ENCODE measurements at regions not wholly inside any gene's neighbourhood (a gene's known extent, or its start where the extent isn't known, plus 50 kb on each side); places are given as distances from the start of the nearest gene placed in this dataset.

DNA sequence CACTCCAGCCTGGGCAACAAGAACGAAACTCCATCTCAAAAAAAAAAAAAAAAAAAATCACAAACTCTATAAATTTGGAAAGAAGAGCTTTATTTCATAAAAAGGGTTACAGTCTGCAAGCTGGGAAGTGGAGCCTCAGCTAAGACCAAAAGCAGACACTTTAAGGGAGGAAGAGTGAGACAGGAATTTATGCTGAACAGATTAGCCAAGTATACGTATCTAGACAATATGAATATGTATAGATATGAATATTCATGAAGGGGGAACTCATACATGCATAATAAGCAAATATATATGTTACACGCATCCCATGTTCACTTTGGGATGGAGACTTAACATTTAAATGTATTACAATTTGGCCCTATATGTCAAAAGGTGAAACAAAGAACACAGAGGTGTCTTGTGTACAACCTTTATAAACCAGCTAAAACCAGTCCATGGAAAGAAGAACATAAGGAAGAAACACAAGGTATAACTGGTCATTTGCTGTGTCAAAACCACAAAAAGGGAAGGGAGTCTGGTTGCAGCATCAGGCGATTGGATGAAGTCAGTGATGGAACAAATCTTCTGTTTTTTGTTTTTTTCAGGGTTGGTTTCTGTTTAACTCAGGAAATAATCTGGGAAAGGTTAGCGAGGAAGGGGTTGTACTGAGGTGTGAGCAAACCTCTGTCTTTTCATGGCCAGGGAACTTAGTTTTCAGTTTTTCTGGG, 130.0 kb upstream of the MAOA start:
- no peak for DNase-seq

- no peak for DNase-seq
Measured at GRCh38 chrX:43526878-43527277, 129.2 kb upstream of the MAOA start.

DNA sequence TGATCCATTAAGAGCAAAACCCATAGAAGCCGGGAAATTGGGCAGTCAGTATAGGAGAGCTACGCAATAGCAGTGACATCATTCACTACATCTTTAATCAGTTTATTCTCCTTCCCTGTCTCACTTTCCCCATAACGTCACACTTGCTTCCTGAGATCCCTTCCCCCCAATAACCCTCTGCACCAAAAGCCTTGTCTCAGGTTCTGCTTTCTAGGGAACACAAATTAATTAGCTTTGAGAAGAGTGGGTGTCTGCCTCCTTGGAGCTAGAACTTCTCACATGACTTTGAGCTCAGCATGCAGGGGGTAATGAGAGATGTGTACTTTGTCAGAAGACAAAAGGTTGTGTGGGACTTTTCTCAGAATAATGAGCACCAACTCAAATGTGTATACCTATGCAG, 128.3 kb upstream of the MAOA start:
- no peak for DNase-seq

DNA sequence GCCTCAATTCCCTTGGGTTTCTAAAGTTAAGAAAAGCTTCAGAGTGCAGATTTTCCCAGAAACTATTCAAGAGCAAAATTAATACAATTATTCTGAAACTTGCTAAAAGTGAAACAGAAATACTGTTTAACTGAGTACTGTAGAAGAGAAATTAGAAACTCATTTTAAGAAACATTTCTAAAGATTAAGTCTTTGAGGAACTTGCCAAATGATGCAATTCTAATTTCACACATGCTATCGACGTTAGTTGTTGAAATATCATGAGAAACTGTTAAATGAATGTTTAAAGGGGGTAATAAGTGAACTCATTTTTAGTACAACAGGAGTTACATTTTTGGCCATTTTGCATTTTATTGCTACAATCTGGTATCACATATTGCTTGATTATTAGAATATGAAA, 125.3 kb upstream of the MAOA start:
- DNase-seq, result no peak

- no peak for DNase-seq
Measured at GRCh38 chrX:43540318-43540717, 115.8 kb upstream of the MAOA start.

- DNase-seq, result no peak
Measured at GRCh38 chrX:43551590-43551989, 104.5 kb upstream of the MAOA start.

DNA sequence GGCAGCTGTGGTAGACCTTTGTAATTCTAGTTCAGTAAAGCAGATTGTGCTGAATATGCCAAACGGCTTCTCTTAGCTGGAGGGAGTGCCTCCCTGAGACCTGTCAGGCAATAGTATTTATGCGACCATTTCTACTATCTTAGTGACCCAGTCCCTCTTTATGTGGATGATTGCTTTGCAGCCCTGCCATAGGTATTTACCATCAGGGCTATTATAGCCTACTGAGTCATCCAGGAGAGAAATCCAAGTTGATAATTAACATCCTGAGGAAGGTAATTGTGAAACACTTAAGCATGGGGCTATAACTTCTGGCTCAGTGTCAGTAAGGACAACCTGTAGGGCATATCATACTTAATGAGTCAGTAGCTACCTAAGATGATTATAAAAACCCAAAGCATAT, 103.9 kb upstream of the MAOA start:
- DNase-seq, result no peak

GRCh38 chrX:43552703-43553102, 103.4 kb upstream of the MAOA start:
- no peak for DNase-seq

GRCh38 chrX:43553257-43553656, 102.8 kb upstream of the MAOA start:
- no peak for DNase-seq

DNA sequence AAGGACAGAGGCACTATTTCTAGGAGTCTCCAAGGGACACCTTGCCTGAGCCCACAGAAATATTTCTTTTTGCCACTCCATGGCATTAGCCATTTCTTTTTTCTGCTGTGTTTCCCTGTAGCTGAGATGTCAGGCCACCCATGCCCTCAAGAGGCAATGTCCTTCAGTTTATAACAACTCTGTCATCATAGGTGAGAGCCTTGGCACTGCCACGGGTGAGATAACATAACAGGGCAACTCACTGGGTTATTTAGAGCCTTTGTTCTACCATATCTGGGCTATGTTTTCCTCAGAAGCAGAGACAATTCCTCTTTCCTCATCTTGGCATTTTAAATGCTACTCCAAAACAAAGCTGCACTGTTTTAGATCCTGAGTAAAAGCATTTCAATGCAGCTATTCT, 99.9 kb upstream of the MAOA start:
- no peak for DNase-seq

- peak; percentile 27 for DNase-seq
Measured at GRCh38 chrX:43557792-43558191, 98.3 kb upstream of the MAOA start.

DNA sequence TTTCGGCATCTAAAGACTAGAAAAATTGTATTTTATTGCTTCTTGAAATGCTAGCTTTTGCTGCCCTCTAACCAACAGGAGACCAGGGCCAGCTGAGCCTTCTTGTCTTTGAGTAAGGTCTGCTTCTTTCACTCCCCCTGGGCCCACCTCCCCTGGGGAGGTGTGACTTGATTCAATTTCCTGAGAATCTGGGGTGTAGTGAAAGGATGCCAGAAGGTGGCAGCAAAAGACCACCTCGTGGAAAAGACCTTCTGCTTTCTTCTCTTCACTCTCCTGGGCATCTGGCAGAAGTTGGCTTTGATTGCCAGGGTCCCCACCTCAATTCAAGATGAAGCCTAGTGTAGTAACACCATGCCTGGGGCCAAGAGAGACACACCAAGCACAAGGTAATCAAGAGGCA, 96.5 kb upstream of the MAOA start:
- DNase-seq, result no peak

GRCh38 chrX:43560247-43560946, 95.7 kb upstream of the MAOA start:
- DNase-seq, result no peak

- no peak for DNase-seq
Measured at GRCh38 chrX:43562372-43562771, 93.7 kb upstream of the MAOA start.

GRCh38 chrX:43564953-43565352, 91.1 kb upstream of the MAOA start:
- no peak for DNase-seq

DNA sequence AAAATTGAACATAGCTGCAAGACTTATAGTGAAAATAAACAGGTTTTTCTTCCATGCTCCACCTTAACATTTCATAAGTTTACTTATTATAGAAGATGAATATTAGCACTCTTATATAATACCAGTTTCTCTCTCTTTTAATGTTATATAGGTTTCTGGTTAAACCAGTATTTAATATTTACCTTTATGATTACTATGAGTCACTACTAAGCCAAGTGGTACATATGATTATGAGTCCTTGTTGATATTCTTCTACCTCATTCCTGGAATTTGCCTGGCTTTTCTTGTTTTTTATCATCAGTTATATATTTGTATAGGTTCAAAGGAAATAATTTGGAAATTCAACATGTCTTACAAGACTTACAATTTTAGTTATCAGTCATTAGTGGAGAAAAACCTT, 89.9 kb upstream of the MAOA start:
- no peak for DNase-seq

- DNase-seq, result no peak
Measured at GRCh38 chrX:43573441-43574015, 82.6 kb upstream of the MAOA start.

DNA sequence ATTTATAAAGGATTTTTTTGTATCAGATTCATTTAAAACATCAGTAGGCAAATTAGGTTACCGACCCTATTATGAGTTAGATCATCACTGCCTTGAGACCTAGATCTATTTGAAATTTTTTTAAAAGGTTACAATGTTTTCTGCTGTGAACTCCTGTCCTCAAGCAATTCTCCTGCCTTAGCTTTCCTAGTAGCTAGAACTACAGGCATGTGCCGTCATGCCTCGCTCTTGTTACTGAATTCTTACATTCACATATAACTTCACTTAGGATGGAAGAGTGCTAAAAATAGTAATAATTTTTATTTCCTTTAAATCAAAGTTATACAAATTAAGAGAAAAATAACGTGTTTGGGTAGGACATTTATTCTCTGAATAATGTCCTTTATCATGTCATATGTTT, 75.5 kb upstream of the MAOA start:
- DNase-seq, result no peak

DNA sequence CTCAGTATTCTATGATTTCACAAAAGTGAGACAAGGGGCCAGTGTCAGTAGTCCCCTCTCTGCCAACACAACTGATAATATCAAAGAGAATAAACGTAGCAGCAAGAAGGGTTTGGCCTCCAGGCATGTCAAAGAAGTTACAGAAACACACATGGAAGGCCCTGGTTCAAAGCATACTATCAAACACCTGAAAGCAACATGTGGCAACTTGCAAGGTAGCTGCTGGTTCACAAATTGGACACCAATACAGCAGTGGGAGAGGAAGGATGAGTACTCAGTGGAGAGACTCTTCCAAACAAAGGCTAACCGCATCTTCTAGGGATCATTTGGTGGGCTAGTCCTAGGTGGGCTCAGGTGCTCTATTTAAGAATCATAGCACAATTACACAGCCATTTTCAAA, 74.9 kb upstream of the MAOA start:
- DNase-seq, result no peak

DNA sequence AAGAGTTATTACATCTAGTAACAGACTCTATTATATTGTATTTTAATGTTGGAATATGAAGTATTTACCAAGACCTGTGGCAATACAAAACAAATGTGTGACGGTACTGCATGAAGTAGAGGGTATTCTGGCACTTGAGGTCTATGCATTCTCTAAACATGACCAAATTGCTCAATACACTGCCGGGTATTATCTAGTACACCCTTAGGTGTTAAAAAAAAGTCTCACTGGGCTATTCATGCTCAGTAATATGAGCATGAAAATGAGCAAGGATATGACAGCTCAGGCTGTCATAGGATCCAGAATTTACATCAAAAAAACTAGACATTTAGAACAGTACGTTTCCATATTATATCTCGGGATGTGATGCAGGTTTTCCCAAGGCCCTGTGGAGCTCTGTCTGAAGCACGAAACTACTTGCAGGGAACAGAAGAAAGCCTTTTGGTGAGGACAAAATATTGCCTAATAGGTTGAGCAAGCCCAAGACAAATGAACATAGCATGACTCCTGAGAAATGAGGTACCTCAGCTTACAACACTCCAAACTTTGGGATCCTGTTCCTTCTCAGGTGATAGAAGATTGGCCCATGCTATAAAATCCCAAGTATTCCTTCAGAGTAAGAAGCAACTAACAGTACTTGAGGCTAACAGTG, 74.1 kb upstream of the MAOA start:
- DNase-seq, result no peak

DNA sequence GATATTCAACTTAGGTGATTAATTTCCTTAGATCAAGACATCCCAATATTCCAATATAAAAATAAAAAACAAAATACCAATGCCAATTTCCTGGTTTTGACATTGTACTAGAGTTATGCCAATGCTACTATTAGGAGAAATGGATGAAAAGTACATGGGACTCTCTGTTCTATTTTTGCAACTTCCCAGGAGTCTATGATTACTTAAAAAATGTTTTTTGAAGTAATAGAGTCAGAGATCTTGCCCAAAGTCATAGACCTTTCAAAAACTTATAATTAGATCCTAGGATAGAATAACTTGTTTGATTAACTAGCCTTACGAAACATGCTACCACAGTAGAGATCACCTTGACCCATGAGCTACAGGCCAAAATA, 73.6 kb upstream of the MAOA start:
- DNase-seq, result no peak

GRCh38 chrX:43585922-43586321, 70.2 kb upstream of the MAOA start:
- DNase-seq, result no peak

DNA sequence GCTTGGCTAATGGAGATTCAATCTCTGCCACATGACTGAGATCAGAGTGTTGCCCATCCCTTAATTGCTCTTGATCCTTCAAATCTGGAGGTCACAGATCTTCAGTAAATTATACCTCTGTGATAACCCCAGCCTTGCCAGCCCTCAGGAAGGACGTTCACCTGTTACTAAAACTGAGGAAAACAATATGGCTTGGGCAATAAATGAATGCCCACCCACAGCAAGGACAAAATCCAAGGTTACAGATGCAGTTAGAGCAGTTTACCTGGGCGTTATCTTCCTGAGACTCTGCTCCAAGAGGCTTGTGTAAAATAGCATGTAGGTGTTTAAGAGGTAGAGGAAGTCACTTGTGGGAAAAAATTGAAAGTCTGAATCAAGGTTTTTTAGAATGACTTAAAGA, 69.3 kb upstream of the MAOA start:
- DNase-seq, result no peak

DNA sequence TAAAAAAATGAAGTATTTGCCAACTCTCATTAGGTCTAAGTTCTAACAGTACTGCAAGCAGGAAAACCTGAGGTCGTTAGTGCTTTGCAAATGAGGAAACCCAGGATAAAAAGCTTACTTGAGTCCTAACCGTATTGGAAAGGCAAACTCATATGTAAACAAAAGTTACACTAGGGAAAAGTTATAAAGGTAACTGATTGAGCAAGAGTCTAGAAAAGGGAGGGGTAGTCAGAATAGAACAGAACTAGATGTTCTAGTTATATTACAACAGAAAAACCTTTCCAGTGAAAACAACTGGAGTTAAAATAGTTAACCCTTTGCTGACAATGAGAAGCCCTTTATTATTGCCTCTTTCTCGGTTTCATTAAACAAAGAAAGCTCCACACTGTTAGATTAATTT, 66.4 kb upstream of the MAOA start:
- no peak for DNase-seq
